DND-41 (cell line): ENCODE measurements at regions not wholly inside any gene's neighbourhood (a gene's known extent, or its start where the extent isn't known, plus 50 kb on each side); places are given as distances from the start of the nearest gene placed in this dataset.

Experiments used
- ATAC-seq: fragments of 200-7000 bp; cut with Tn5 transposase; 3 replicates; pipeline ENCODE4 v1.9.1; 2021; ENCODE audit warnings: low read depth; ENCODE audit not compliant: insufficient read depth
- DNase-seq: peaks from one replicate; pipeline ENCODE4 v3.0.0-alpha.2; 2020
- H2AFZ ChIP-seq: 2 replicates; pipeline ENCODE4 v1.6.0; 2012; ENCODE audit warnings: low read depth, low read length
- H3K27ac ChIP-seq: 2 replicates; pipeline ENCODE4 v1.5.1; 2012; ENCODE audit warnings: low read length, inconsistent platforms
- H3K27me3 ChIP-seq: fragments of 200-600 bp; sonication (generic); 2 replicates; pipeline ENCODE4 v1.6.0; 2012; ENCODE audit warnings: low read length, mild to moderate bottlenecking, inconsistent platforms; ENCODE audit not compliant: insufficient read depth, poor library complexity
- H3K36me3 ChIP-seq: 2 replicates; pipeline ENCODE4 v1.5.1; 2012; ENCODE audit warnings: low read length, inconsistent platforms; ENCODE audit not compliant: insufficient read depth
- H3K4me1 ChIP-seq: 2 replicates; pipeline ENCODE4 v1.5.1; 2012; ENCODE audit warnings: mild to moderate bottlenecking, low read length; ENCODE audit not compliant: insufficient read depth
- H3K4me2 ChIP-seq: 2 replicates; pipeline ENCODE4 v1.6.0; 2012; ENCODE audit warnings: mild to moderate bottlenecking, moderate library complexity, low read length, inconsistent platforms; ENCODE audit not compliant: insufficient read depth
- H3K4me3 ChIP-seq, 2 experiments: fragments of 200-600 bp in 1 of 2; shearing (Covaris generic) in 1 of 2; 2 replicates each; pipeline ENCODE4 v1.5.1; 2012 to 2016; ENCODE audit warnings: inconsistent platforms in 2 of 2, low read length in 2 of 2, mild to moderate bottlenecking in 2 of 2, low read depth in 1 of 2, moderate library complexity in 1 of 2
- H3K79me2 ChIP-seq: 2 replicates; pipeline ENCODE4 v1.6.0; 2012; ENCODE audit warnings: low read length, inconsistent platforms; ENCODE audit not compliant: insufficient read depth
- H3K9ac ChIP-seq: 2 replicates; pipeline ENCODE4 v1.6.0; 2012; ENCODE audit warnings: low read depth, mild to moderate bottlenecking, inconsistent platforms, low read length, moderate library complexity
- H3K9me3 ChIP-seq: 2 replicates; pipeline ENCODE4 v1.5.1; 2012; ENCODE audit warnings: low read length, moderate library complexity, mild to moderate bottlenecking, inconsistent platforms; ENCODE audit not compliant: insufficient read depth, severe bottlenecking
- H4K20me1 ChIP-seq: 2 replicates; pipeline ENCODE4 v1.6.0; 2012; ENCODE audit warnings: low read length; ENCODE audit not compliant: insufficient read depth
- EZH2 ChIP-seq: IDR thresholded peaks from 3 replicates; pipeline ENCODE4 v1.6.1; 2012; ENCODE audit warnings: borderline replicate concordance, low read depth, mild to moderate bottlenecking, moderate library complexity, low read length, inconsistent platforms; ENCODE audit not compliant: severe bottlenecking
- TF ChIP-seq, protein P1 (sequence below): IDR thresholded peaks from 2 replicates; pipeline ENCODE4 v1.5.1; 2012; ENCODE audit warnings: borderline replicate concordance, low read length, moderate library complexity, mild to moderate bottlenecking; ENCODE audit not compliant: poor library complexity, severe bottlenecking; ENCODE audit errors: extremely low read depth

DNA sequence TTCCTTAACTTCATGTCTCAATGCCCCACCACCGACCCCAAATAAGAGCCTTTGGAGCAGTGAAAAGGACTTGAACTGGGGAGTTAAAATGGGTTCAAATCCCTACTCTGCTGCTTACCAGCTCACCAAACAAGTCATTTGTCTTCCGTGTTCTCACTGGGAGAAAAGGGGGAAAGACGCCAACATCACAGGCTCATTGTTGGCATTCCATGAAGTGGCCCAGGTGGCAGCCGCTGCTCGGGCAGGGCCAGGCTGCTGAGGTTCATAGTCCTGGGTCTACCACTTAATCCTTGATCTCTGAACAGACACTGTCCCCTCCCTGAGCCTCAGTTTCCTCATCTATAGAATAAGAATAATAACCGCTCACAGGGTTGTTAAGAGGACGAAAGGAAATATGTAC is 103.0 kb downstream of the APOB start:
- Histone ChIP-seq H3K36me3 (no peaks in the 10 kb centered on the region), H4K20me1 (no peaks in the 10 kb centered on the region), H3K4me1 (no peaks in the 10 kb centered on the region), H2AFZ (no peak overlapping the region), H3K27ac (no peak overlapping the region), H3K9ac (no peak overlapping the region), H3K79me2 (no peaks in the 10 kb centered on the region), H3K9me3 (no peaks in the 10 kb centered on the region), H3K4me3 (no peak overlapping the region), H3K27me3 (no peaks in the 10 kb centered on the region), H3K4me2 (no peak overlapping the region)
- ATAC-seq (no peak), DNase-seq (no peak)
- no peak for TF ChIP-seq EZH2
- TF ChIP-seq, protein P1, sequence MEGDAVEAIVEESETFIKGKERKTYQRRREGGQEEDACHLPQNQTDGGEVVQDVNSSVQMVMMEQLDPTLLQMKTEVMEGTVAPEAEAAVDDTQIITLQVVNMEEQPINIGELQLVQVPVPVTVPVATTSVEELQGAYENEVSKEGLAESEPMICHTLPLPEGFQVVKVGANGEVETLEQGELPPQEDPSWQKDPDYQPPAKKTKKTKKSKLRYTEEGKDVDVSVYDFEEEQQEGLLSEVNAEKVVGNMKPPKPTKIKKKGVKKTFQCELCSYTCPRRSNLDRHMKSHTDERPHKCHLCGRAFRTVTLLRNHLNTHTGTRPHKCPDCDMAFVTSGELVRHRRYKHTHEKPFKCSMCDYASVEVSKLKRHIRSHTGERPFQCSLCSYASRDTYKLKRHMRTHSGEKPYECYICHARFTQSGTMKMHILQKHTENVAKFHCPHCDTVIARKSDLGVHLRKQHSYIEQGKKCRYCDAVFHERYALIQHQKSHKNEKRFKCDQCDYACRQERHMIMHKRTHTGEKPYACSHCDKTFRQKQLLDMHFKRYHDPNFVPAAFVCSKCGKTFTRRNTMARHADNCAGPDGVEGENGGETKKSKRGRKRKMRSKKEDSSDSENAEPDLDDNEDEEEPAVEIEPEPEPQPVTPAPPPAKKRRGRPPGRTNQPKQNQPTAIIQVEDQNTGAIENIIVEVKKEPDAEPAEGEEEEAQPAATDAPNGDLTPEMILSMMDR = no peak

DNA sequence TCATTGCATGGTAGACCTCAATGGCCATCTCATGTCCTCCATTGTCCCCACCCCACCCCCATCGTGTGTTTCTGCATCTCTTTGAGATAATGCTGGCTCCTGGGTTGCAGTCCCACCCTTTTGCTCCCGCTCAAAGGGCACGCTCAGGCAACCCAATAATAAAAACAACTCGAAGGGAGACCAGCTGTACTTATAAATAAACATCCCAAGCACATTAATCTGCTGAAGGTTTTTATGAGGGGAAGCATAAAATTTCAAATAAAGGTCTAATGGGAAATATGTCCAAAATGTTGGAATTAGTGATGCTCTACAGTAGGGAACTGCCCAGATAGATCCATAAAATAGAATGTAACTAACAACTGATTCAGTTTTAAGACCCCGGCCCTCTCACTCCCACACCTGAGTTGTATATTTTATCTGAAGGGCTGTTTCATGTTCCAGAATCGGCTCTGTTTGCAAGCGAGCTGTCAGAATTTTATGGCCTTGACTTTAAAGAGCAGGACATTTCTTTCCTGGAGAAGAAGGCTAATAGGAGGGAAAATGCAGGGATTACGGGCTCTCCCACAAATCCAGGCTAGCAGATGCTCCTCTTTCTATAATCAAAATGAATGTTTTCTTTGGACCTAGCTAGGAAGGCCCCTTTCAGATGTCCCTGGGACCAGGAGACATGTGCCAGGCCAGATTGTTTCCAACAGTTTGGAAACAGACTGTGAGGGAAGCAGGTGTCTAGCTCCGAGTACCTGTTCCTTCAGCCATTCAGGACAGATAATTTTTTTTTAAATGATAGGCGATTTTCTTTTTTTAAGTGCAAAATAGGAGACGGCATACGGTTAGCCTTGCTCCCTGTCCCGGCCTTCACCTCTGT is 103.7 kb downstream of the APOB start:
- DNase-seq = no peak
- Histone ChIP-seq H2AFZ (no peak overlapping the region), H3K9me3 (no peaks in the 10 kb centered on the region), H3K27ac (no peak overlapping the region), H3K4me2 (no peak overlapping the region), H3K79me2 (no peaks in the 10 kb centered on the region), H3K36me3 (no peaks in the 10 kb centered on the region), H3K4me1 (no peaks in the 10 kb centered on the region), H3K9ac (no peak overlapping the region), H3K27me3 (no peaks in the 10 kb centered on the region), H3K4me3 (no peak overlapping the region), H4K20me1 (no peaks in the 10 kb centered on the region)
- TF ChIP-seq, protein P1 = no peak
- no peak for TF ChIP-seq EZH2
- ATAC-seq = no peak

DNA sequence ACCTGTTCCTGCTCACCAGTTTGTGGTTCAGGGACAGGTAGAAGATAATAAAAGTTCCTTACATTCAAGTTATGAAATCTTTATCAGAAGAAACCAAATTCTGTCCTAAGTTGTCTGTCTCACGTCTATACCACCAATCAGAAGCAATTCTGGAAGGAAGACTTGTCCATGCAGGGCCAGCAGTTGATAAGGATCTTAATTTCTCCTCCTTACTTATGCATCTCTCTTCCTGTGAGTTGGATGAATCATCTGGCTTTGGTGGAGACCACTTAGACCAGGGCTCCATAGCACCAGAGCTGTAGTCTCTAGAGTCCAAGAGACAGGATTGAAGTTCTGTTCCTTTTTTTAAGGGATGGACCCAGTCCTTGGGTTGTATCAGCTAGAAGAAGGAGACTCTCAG is 106.5 kb downstream of the APOB start:
- H3K4me2 ChIP-seq = no peak overlapping the region
- H3K79me2 ChIP-seq = no peaks in the 10 kb centered on the region
- no peak overlapping the region for H3K27ac ChIP-seq
- no peak overlapping the region for H3K4me3 ChIP-seq
- H3K27me3 ChIP-seq = no peaks in the 10 kb centered on the region
- no peak for DNase-seq
- no peak overlapping the region for H2AFZ ChIP-seq
- H3K9me3 ChIP-seq = no peaks in the 10 kb centered on the region
- no peaks in the 10 kb centered on the region for H3K4me1 ChIP-seq
- no peak overlapping the region for H3K9ac ChIP-seq
- no peak for ATAC-seq
- H4K20me1 ChIP-seq = no peaks in the 10 kb centered on the region
- H3K36me3 ChIP-seq = no peaks in the 10 kb centered on the region
- no peak for TF ChIP-seq EZH2
- TF ChIP-seq, protein P1 = no peak
